GM21515 (cell line): ENCODE measurements at regions not wholly inside any gene's neighbourhood (a gene's known extent, or its start where the extent isn't known, plus 50 kb on each side); places are given as distances from the start of the nearest gene placed in this dataset.

Experiments used
- ATAC-seq: cut with Tn5 transposase; IDR thresholded peaks from one replicate; pipeline ENCODE4 v1.9.1; 2021; ENCODE audit not compliant: unreplicated experiment

- ATAC-seq = no peak
These were observed 633.1 kb downstream of the CDH26 start for GRCh38 chr20:60591172-60591799.

- no peak for ATAC-seq
These were observed 640.3 kb downstream of the CDH26 start for GRCh38 chr20:60598528-60598927.

- no peak for ATAC-seq
These were observed 641.2 kb downstream of the CDH26 start for GRCh38 chr20:60599381-60599780.

- no peak for ATAC-seq
These were observed 641.8 kb downstream of the CDH26 start for GRCh38 chr20:60600036-60600435.

- ATAC-seq = no peak
These were observed 628.0 kb upstream of the CDH4 start for GRCh38 chr20:60624066-60624465.

- ATAC-seq = no peak
These were observed 624.1 kb upstream of the CDH4 start for GRCh38 chr20:60627751-60628565.

- ATAC-seq = no peak
These were observed 623.3 kb upstream of the CDH4 start for GRCh38 chr20:60628749-60629148.

- no peak for ATAC-seq
These were observed 622.9 kb upstream of the CDH4 start for GRCh38 chr20:60629206-60629605.

GRCh38 chr20:60630609-60631008 is 621.5 kb upstream of the CDH4 start:
- ATAC-seq = no peak

GRCh38 chr20:60631585-60632287 is 620.3 kb upstream of the CDH4 start:
- no peak for ATAC-seq

- no peak for ATAC-seq
These were observed 619.4 kb upstream of the CDH4 start for GRCh38 chr20:60632391-60633262.

GRCh38 chr20:60634491-60635172 is 617.4 kb upstream of the CDH4 start:
- no peak for ATAC-seq

GRCh38 chr20:60636417-60636816 is 615.6 kb upstream of the CDH4 start:
- ATAC-seq = no peak

- no peak for ATAC-seq
These were observed 614.3 kb upstream of the CDH4 start for GRCh38 chr20:60637801-60638200.

- no peak for ATAC-seq
These were observed 613.5 kb upstream of the CDH4 start for GRCh38 chr20:60638430-60639098.

- no peak for ATAC-seq
These were observed 610.1 kb upstream of the CDH4 start for GRCh38 chr20:60641879-60642447.

- ATAC-seq = no peak
These were observed 609.5 kb upstream of the CDH4 start for GRCh38 chr20:60642541-60642940.

- no peak for ATAC-seq
These were observed 603.5 kb upstream of the CDH4 start for GRCh38 chr20:60648556-60648955.

- ATAC-seq = no peak
These were observed 602.5 kb upstream of the CDH4 start for GRCh38 chr20:60649541-60649940.

GRCh38 chr20:60650087-60650486 is 602.0 kb upstream of the CDH4 start:
- ATAC-seq = no peak
